ENCODE measurements at regions not wholly inside any gene's neighbourhood (a gene's known extent, or its start where the extent isn't known, plus 50 kb on each side); places are given as distances from the start of the nearest gene placed in this dataset.

DNA sequence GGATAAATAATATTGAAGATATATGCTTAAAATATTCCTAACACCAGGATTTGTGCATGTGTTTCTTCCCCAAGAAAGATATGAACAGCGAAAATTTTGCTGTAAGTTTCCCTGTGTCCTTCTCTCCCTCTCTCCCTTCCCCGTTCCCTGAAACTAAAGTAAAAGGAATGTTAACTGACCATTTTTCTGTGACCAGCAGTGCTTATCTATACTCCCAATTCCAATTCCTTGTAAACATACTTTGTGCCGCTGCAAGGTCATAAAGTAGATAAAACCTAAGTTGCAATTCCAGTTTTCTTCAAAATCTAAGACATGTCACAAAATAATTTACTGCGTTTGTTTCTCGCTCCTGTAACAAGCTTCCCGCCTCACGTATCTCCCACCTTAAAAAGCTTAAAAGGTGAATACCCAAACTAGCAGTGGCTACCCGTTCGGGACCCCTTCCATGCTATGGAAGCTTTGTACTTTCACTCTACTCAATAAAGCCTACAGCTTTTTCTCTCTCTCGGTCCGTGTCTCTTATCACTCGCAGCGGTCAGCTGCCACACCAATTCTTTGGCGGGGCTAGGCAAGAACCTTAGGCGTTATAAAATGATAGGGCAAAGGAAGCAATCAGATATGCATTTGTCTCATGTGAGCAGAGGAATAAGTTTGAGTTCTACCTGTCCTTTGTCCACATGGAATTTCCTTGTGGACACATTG lies 1798.0 kb downstream of the EFNA5 start:
- H3K4me1 ChIP-seq (ENCODE audit: control insufficient read depth, insufficient read depth, low read length): no peaks in the 10 kb centered on the region
- H3K9me3 ChIP-seq (ENCODE audit: control insufficient read depth, insufficient read depth, low read depth, low read length): no peaks in the 10 kb centered on the region
- no peaks in the 10 kb centered on the region for H3K36me3 ChIP-seq (ENCODE audit: control insufficient read depth in 2 of 2, insufficient read depth in 1 of 2, low read length in 2 of 2)
- no peak overlapping the region for H3K4me3 ChIP-seq (ENCODE audit: low read depth, low read length)
- ChIA-PET CTCF (interaction anchor here (0.7 kb wide), 1 partner anchor 288 kb away, joined by 3 read pairs; no protein-coding TSS in a partner anchor), POLR2A (no interaction called here)
- TF ChIP-seq, protein P1, sequence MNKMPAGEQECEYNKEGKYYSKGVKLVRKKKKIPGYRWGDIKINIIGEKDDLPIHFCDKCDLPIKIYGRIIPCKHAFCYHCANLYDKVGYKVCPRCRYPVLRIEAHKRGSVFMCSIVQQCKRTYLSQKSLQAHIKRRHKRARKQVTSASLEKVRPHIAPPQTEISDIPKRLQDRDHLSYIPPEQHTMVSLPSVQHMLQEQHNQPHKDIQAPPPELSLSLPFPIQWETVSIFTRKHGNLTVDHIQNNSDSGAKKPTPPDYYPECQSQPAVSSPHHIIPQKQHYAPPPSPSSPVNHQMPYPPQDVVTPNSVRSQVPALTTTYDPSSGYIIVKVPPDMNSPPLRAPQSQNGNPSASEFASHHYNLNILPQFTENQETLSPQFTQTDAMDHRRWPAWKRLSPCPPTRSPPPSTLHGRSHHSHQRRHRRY (tag by site-specific recombination; IDR thresholded peaks at IDR 0.05): no peak
- TF ChIP-seq, protein P2, sequence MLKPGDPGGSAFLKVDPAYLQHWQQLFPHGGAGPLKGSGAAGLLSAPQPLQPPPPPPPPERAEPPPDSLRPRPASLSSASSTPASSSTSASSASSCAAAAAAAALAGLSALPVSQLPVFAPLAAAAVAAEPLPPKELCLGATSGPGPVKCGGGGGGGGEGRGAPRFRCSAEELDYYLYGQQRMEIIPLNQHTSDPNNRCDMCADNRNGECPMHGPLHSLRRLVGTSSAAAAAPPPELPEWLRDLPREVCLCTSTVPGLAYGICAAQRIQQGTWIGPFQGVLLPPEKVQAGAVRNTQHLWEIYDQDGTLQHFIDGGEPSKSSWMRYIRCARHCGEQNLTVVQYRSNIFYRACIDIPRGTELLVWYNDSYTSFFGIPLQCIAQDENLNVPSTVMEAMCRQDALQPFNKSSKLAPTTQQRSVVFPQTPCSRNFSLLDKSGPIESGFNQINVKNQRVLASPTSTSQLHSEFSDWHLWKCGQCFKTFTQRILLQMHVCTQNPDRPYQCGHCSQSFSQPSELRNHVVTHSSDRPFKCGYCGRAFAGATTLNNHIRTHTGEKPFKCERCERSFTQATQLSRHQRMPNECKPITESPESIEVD (tag by site-specific recombination; IDR thresholded peaks at IDR 0.05): no peak
- TF ChIP-seq ZNF48 (tag by site-specific recombination; IDR thresholded peaks at IDR 0.05): no peak
- TF ChIP-seq, protein P3, sequence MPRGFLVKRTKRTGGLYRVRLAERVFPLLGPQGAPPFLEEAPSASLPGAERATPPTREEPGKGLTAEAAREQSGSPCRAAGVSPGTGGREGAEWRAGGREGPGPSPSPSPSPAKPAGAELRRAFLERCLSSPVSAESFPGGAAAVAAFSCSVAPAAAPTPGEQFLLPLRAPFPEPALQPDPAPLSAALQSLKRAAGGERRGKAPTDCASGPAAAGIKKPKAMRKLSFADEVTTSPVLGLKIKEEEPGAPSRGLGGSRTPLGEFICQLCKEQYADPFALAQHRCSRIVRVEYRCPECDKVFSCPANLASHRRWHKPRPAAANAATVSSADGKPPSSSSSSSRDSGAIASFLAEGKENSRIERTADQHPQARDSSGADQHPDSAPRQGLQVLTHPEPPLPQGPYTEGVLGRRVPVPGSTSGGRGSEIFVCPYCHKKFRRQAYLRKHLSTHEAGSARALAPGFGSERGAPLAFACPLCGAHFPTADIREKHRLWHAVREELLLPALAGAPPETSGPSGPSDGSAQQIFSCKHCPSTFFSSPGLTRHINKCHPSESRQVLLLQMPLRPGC (tag by site-specific recombination; IDR thresholded peaks at IDR 0.05): no peak
- no peak for TF ChIP-seq ZNF37A (tag by site-specific recombination; IDR thresholded peaks at IDR 0.05)
- TF ChIP-seq, protein P4, sequence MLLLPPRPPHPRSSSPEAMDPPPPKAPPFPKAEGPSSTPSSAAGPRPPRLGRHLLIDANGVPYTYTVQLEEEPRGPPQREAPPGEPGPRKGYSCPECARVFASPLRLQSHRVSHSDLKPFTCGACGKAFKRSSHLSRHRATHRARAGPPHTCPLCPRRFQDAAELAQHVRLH (tag by site-specific recombination; IDR thresholded peaks at IDR 0.05): no peak
- no peak for TF ChIP-seq ZNF830 (tag by site-specific recombination; IDR thresholded peaks at IDR 0.05; ENCODE audit: low read depth)
- TF ChIP-seq, protein P5, sequence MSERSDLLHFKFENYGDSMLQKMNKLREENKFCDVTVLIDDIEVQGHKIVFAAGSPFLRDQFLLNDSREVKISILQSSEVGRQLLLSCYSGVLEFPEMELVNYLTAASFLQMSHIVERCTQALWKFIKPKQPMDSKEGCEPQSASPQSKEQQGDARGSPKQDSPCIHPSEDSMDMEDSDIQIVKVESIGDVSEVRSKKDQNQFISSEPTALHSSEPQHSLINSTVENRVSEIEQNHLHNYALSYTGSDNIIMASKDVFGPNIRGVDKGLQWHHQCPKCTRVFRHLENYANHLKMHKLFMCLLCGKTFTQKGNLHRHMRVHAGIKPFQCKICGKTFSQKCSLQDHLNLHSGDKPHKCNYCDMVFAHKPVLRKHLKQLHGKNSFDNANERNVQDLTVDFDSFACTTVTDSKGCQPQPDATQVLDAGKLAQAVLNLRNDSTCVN (tag by site-specific recombination; optimal IDR thresholded peaks at IDR 0.05): no peak
- TF ChIP-seq, protein P6, sequence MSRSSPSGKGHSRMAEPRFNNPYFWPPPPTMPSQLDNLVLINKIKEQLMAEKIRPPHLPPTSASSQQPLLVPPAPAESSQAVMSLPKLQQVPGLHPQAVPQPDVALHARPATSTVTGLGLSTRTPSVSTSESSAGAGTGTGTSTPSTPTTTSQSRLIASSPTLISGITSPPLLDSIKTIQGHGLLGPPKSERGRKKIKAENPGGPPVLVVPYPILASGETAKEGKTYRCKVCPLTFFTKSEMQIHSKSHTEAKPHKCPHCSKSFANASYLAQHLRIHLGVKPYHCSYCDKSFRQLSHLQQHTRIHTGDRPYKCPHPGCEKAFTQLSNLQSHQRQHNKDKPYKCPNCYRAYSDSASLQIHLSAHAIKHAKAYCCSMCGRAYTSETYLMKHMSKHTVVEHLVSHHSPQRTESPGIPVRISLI (tag by site-specific recombination; IDR thresholded peaks at IDR 0.05): no peak
- no peak for TF ChIP-seq ZNF76 (tag by site-specific recombination; IDR thresholded peaks at IDR 0.05; ENCODE audit: borderline replicate concordance, low read depth)
- TF ChIP-seq, protein P7, sequence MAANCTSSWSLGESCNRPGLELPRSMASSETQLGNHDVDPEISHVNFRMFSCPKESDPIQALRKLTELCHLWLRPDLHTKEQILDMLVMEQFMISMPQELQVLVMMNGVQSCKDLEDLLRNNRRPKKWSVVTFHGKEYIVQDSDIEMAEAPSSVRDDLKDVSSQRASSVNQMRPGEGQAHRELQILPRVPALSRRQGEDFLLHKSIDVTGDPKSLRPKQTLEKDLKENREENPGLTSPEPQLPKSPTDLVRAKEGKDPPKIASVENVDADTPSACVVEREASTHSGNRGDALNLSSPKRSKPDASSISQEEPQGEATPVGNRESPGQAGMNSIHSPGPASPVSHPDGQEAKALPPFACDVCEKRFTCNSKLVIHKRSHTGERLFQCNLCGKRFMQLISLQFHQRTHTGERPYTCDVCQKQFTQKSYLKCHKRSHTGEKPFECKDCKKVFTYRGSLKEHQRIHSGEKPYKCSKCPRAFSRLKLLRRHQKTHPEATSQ (tag by site-specific recombination; IDR thresholded peaks at IDR 0.05): no peak
- TF ChIP-seq ZNF350 (tag by site-specific recombination; IDR thresholded peaks at IDR 0.05): no peak
- TF ChIP-seq, protein P8, sequence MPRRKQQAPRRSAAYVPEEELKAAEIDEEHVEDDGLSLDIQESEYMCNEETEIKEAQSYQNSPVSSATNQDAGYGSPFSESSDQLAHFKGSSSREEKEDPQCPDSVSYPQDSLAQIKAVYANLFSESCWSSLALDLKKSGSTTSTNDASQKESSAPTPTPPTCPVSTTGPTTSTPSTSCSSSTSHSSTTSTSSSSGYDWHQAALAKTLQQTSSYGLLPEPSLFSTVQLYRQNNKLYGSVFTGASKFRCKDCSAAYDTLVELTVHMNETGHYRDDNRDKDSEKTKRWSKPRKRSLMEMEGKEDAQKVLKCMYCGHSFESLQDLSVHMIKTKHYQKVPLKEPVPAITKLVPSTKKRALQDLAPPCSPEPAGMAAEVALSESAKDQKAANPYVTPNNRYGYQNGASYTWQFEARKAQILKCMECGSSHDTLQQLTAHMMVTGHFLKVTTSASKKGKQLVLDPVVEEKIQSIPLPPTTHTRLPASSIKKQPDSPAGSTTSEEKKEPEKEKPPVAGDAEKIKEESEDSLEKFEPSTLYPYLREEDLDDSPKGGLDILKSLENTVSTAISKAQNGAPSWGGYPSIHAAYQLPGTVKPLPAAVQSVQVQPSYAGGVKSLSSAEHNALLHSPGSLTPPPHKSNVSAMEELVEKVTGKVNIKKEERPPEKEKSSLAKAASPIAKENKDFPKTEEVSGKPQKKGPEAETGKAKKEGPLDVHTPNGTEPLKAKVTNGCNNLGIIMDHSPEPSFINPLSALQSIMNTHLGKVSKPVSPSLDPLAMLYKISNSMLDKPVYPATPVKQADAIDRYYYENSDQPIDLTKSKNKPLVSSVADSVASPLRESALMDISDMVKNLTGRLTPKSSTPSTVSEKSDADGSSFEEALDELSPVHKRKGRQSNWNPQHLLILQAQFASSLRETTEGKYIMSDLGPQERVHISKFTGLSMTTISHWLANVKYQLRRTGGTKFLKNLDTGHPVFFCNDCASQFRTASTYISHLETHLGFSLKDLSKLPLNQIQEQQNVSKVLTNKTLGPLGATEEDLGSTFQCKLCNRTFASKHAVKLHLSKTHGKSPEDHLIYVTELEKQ (tag by site-specific recombination; IDR thresholded peaks at IDR 0.05; ENCODE audit: borderline replicate concordance): no peak
- TF ChIP-seq, protein P9, sequence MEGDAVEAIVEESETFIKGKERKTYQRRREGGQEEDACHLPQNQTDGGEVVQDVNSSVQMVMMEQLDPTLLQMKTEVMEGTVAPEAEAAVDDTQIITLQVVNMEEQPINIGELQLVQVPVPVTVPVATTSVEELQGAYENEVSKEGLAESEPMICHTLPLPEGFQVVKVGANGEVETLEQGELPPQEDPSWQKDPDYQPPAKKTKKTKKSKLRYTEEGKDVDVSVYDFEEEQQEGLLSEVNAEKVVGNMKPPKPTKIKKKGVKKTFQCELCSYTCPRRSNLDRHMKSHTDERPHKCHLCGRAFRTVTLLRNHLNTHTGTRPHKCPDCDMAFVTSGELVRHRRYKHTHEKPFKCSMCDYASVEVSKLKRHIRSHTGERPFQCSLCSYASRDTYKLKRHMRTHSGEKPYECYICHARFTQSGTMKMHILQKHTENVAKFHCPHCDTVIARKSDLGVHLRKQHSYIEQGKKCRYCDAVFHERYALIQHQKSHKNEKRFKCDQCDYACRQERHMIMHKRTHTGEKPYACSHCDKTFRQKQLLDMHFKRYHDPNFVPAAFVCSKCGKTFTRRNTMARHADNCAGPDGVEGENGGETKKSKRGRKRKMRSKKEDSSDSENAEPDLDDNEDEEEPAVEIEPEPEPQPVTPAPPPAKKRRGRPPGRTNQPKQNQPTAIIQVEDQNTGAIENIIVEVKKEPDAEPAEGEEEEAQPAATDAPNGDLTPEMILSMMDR (tag by site-specific recombination; IDR thresholded peaks at IDR 0.05): no peak
- no peak for TF ChIP-seq ZNF560 (tag by site-specific recombination; IDR thresholded peaks at IDR 0.05; ENCODE audit: borderline replicate concordance)
- TF ChIP-seq ZNF654 (tag by site-specific recombination; IDR thresholded peaks at IDR 0.05; ENCODE audit: low read depth): no peak
- no peak for TF ChIP-seq ZNF670 (tag by site-specific recombination; IDR thresholded peaks at IDR 0.05; ENCODE audit: low read depth)
- no peak for TF ChIP-seq SP2 (tag by site-specific recombination; IDR thresholded peaks at IDR 0.05)
- no peak overlapping the region for H3K27ac ChIP-seq (ENCODE audit: extremely low read depth, low read depth, low read length)

Data from HEK293 (cell line).